ENCODE measurements at regions not wholly inside any gene's neighbourhood (a gene's known extent, or its start where the extent isn't known, plus 50 kb on each side); places are given as distances from the start of the nearest gene placed in this dataset.
"Not testable (repeated sequence)": the region's sequence is repeated elsewhere in the genome, so short reads cannot be mapped to it uniquely, and the experiment has no call there.

- no peak for DNase-seq
These were observed 322.5 kb downstream of the BMP2 start for GRCh38 chr20:7090001-7090400.

DNA sequence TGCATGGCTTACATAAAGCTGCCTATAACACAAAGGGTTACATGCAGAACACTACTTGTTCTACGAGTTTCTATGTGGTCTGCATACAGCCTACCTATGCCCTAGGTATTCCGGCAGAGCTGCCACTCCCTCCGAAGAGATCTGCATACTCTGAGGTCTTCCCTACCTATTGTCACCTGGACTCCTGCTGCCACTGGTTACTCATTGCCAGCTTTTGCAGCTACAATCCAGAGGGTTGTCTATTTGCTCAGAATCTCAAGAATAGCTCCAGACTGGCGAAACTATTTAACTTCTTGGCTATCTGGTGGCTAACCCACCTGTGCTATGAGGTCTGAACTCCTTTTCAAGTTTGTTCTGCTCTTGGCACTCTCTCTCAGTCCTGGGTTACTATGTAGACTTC is 323.3 kb downstream of the BMP2 start:
- peak; percentile 77 for DNase-seq

GRCh38 chr20:7091655-7092054 is 324.2 kb downstream of the BMP2 start:
- no peak for DNase-seq

- peak; percentile 85 for DNase-seq
These were observed 327.0 kb downstream of the BMP2 start for GRCh38 chr20:7094438-7094997.

DNA sequence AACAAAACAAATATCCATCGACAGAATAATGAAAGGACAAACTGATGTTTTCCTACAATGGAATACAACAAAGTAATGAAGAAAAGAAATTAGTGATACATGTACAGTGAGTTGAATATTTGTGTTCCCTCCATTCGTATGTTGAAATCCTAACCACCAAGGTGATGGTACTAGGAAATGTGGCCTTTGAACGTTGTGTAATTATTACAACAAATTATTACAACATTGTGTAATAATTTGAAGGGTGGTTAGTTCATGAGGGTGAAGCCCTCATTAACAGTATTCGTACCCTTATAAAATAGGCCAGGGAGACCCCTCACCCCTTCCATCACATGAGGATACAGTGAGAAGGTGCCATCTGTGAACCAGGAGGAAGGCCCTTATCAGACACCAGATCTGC is 339.4 kb downstream of the BMP2 start:
- DNase-seq: no peak

DNA sequence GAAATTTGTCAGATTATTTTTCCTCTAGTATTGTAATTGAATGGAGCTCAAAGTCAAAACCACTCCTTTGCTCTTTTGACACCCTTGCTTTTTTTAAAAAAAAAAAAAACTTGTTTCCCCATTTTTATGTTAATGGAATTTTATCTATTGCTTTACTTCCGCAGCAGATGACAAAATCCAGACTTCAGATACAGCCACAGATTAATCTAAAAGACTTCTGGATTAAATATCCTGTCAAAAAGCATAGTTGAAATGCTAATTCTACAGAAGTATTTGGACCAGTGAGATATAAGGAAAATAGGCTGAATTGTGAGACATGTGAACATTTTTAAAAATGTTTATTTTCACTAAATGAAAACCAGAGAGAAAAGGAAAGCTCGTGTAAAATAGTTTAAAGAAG is 341.4 kb downstream of the BMP2 start:
- no peak for DNase-seq

- peak; percentile 84 for DNase-seq
These were observed 346.3 kb downstream of the BMP2 start for GRCh38 chr20:7113577-7114466.

- DNase-seq: no peak
These were observed 356.0 kb downstream of the BMP2 start for GRCh38 chr20:7123457-7123856.

DNA sequence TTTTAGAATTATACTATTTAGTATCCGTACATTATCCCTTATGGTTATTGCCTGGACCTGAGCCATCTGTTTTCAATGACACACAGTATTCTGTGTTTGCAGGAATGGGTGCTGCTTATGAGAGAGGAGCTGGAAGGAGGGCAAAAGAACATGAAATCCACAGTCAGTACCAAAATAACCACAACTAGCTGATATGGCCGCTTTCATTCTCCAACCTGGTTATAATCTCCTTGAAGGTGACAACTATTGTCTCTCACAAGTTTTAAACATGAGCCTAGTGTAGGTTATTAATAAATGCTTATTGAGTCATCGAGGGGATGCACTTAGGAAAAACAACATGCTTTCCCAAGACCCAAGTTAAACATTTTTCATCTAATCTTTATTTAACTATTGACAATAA is 356.6 kb downstream of the BMP2 start:
- DNase-seq: no peak

- DNase-seq: no peak
These were observed 369.4 kb downstream of the BMP2 start for GRCh38 chr20:7136886-7137285.

DNA sequence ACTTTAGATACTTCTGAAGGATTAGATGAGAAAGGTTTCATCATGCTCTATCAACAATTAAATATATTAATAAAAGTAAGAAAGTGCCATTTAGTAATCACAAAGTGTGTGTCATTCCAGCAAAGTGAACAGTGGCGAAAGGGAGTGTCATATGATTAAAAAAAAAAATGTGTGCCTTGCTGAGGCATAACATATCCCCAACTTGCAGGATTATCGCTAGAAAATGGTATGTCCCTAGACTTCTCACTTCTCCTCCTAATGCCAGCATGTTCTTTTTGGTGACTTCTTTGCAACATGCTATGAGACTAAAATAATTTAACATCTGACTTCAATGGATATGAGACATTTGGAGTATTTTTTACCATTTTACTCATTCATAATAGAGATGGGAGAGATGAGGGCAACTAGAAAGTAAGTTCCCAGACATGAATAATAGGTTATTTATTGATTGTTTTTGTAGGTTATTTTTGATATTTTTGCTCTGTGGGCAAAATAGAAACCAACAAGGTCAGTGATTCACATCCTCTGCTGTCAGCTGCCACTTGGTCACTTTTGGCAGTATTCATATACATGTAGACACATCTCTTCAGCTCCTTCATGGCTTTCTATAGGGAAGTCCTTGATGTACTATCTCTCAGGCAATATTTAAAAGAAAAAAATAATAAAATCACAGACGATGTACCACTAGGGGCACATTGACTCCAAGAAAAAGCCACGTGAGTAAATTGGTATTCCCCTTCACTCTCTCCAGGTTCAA is 370.1 kb downstream of the BMP2 start:
- peak; percentile 9 for DNase-seq

DNA sequence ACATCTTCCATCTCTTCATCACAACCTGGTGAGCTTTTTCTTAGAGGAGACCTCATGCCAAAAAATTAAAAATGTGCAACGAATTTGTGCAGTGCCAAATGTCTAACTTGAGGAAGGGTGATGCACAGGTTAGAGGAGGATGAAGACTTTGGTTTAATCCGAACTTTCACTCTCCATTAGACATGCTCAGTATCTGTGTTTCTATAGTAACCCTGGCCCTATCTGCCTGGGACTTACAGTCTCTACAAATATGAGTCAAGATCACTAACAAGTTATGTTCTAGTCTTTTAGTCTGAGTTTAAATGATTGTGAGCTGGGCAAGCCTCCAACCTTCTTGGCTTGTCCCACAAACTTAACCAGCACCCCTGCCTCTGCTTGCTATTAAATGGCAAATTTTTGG is 377.0 kb downstream of the BMP2 start:
- DNase-seq: no peak

- no peak for DNase-seq
These were observed 379.2 kb downstream of the BMP2 start for GRCh38 chr20:7146552-7147219.

- DNase-seq: peak; percentile 40
These were observed 379.7 kb downstream of the BMP2 start for GRCh38 chr20:7147220-7147601.

GRCh38 chr20:7151676-7152470 is 384.4 kb downstream of the BMP2 start:
- DNase-seq: peak; percentile 43

DNA sequence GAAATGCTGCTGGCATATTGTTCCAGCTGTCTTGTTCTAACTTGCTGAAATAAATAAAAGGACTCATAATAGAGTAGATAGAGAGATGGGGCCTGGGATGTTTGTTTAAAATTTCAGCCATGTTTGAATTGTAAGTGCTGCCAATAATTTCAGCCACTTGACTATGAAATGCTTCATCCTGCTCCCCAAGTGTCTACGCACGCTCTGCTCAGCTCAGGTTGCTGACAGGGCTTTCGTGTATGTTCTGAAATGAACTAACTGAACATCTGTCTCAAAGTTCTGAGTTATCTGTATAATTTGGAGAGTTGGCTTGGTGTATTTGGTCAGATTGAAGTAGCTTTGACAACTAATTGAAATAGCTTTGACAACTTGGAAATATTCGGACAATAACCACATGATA is 387.8 kb downstream of the BMP2 start:
- peak; percentile 94 for DNase-seq

DNA sequence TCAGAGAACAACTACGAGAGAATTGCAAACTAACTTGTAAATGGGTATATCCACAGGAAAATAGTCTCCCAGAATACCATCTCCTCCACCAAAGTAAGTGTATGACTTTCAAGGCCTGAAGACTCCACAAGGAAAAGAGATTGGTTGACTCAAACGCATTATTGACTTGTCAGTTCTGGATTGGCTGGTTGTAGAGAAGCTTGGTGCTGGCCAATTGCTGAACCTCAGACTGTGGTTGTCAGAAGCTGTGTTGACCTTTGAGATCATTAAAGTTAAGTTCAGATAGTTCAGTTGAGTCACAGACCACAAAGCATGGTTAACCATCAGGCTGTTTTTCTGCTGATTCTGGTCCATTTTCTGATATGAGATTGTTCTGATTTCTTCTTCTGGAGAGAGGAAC is 388.3 kb downstream of the BMP2 start:
- DNase-seq: peak; percentile 49

DNA sequence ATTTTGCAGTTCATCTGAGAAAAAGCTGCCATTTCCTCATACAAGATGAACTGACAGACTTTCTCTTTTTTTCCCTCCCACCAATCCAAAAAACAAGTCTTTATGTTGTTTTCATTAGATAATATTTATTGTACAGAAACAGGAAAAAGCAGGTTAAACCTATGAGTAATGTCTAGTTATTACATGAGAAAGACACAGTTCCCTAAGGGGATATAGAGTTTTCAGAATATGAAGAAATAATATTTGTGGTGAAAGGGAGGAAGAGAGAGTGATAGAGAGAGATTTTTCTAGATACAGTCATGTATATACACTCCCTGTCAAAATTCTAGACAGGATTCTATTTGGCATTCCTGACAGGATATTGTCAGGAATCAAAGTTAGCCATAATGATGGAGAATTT is 392.4 kb downstream of the BMP2 start:
- DNase-seq: no peak

- peak; percentile 72 for DNase-seq
These were observed 394.2 kb downstream of the BMP2 start for GRCh38 chr20:7161690-7162089.

GRCh38 chr20:7171911-7172310 is 404.4 kb downstream of the BMP2 start:
- DNase-seq: no peak

GRCh38 chr20:7174554-7174953 is 407.1 kb downstream of the BMP2 start:
- no peak for DNase-seq

DNA sequence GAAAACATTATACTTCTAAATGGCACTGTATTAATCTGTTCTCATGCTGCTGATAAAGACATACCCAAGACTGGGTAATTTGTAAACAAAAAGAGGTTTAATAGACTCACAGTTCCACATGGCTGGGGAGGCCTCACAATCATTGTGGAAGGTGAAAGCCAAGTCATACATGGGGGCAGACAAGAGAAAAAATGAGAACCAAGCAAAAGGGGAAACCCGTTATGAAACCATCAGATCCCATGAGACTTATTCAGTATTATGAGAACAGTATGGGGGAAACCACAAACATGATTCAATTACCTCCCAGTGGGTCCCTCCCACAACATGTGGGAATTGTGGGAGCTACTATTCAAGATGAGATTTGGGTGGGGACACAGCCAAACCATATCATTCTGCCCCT is 408.3 kb downstream of the BMP2 start:
- DNase-seq: not testable (repeated sequence)

- no peak for DNase-seq
These were observed 410.5 kb downstream of the BMP2 start for GRCh38 chr20:7178004-7178403.
